IMR-90 (cell line): ENCODE measurements at regions not wholly inside any gene's neighbourhood (a gene's known extent, or its start where the extent isn't known, plus 50 kb on each side); places are given as distances from the start of the nearest gene placed in this dataset.

Source experiments
- ATAC-seq: fragments of 200-7000 bp; cut with Tn5 transposase; 2 replicates; pipeline ENCODE4 v1.9.1; 2020; ENCODE audit warnings: low read depth, mild to moderate bottlenecking, moderate library complexity
- BruUV-seq: library from RNA; stranded (reverse); fragments of 400-500 nt; replicated peaks from 2 replicates; lab custom pipeline; 2021; lab: Mats Ljungman, UMichigan
- CTCF ChIA-PET: fragments of 300-600 bp; formaldehyde crosslinking; extraction: SDS; loops from one replicate; lab custom pipeline; 2021; ENCODE audit warnings: antibody characterized with exemption; lab: Yijun Ruan, JAX
- POLR2A ChIA-PET: fragments of 300-600 bp; sonication (Branson Sonifier 250); formaldehyde crosslinking; loops from one replicate; lab custom pipeline; 2022; ENCODE audit warnings: antibody characterized with exemption; ENCODE audit not compliant: unreplicated experiment; lab: Charles Lee
- DNase-seq: peaks from one replicate; pipeline ENCODE4 v3.0.0; 2013
- H2AFZ ChIP-seq: replicated peaks from 2 replicates; pipeline ENCODE3; 2013; ENCODE audit warnings: low read length, mild to moderate bottlenecking; ENCODE audit not compliant: poor library complexity
- H2AK5ac ChIP-seq: 2 replicates; pipeline ENCODE4 v1.6.1; 2013; ENCODE audit warnings: low read depth, low read length, inconsistent platforms
- H2AK9ac ChIP-seq: replicated peaks from 2 replicates; pipeline ENCODE3; 2013; ENCODE audit warnings: mild to moderate bottlenecking, low read depth, low read length, moderate library complexity; ENCODE audit not compliant: poor library complexity
- H2BK120ac ChIP-seq: 2 replicates; pipeline ENCODE4 v1.6.1; 2013; ENCODE audit warnings: low read depth, low read length, inconsistent platforms
- H2BK15ac ChIP-seq: 3 replicates; pipeline ENCODE4 v1.6.1; 2013; ENCODE audit warnings: low read depth, low read length, inconsistent platforms
- H2BK20ac ChIP-seq: 2 replicates; pipeline ENCODE4 v1.6.1; 2013; ENCODE audit warnings: low read depth, mild to moderate bottlenecking, inconsistent platforms, low read length, moderate library complexity
- H2BK5ac ChIP-seq: 2 replicates; pipeline ENCODE4 v1.6.1; 2013; ENCODE audit warnings: mild to moderate bottlenecking, low read depth, low read length, inconsistent platforms; ENCODE audit not compliant: poor library complexity, severe bottlenecking
- H3K14ac ChIP-seq: replicated peaks from 2 replicates; pipeline ENCODE4 v1.6.1; 2013; ENCODE audit warnings: low read depth, low read length, inconsistent platforms
- H3K18ac ChIP-seq: 2 replicates; pipeline ENCODE4 v1.6.1; 2013; ENCODE audit warnings: low read depth, low read length, control low read depth
- H3K23ac ChIP-seq: 2 replicates; pipeline ENCODE4 v1.6.1; 2013; ENCODE audit warnings: low read depth, low read length, inconsistent platforms
- H3K27ac ChIP-seq: 2 replicates; pipeline ENCODE4 v1.5.1; 2013; ENCODE audit warnings: mild to moderate bottlenecking, control low read depth, low read length; ENCODE audit not compliant: insufficient read depth
- H3K27me3 ChIP-seq: 2 replicates; pipeline ENCODE4 v1.6.1; 2013; ENCODE audit warnings: low read length; ENCODE audit not compliant: control insufficient read depth, insufficient read depth
- H3K36me3 ChIP-seq: 2 replicates; pipeline ENCODE4 v1.6.1; 2013; ENCODE audit warnings: low read length, mixed read lengths; ENCODE audit not compliant: control insufficient read depth, insufficient read depth
- H3K4ac ChIP-seq: 2 replicates; pipeline ENCODE4 v1.6.1; 2013; ENCODE audit warnings: low read depth, low read length, inconsistent platforms
- H3K4me1 ChIP-seq: 2 replicates; pipeline ENCODE4 v1.6.1; 2013; ENCODE audit warnings: low read length, mixed read lengths; ENCODE audit not compliant: control insufficient read depth, insufficient read depth
- H3K4me2 ChIP-seq: 2 replicates; pipeline ENCODE4 v1.6.1; 2013; ENCODE audit warnings: low read depth, mild to moderate bottlenecking, control low read depth, low read length, moderate library complexity
- H3K4me3 ChIP-seq: 2 replicates; pipeline ENCODE4 v1.5.1; 2013; ENCODE audit warnings: low read depth, mild to moderate bottlenecking, control low read depth, low read length, moderate library complexity; ENCODE audit not compliant: insufficient read depth
- H3K56ac ChIP-seq: 2 replicates; pipeline ENCODE4 v1.6.1; 2013; ENCODE audit warnings: low read length, inconsistent platforms; ENCODE audit not compliant: insufficient read depth; ENCODE audit errors: extremely low read depth
- H3K79me1 ChIP-seq, 2 experiments: 2 replicates each; pipeline ENCODE4 v1.6.1; 2013; ENCODE audit warnings: low read length in 2 of 2, inconsistent platforms in 1 of 2, low read depth in 1 of 2
- H3K9ac ChIP-seq: 2 replicates; pipeline ENCODE4 v1.6.1; 2013; ENCODE audit warnings: low read depth, low read length, control low read depth
- H3K9me1 ChIP-seq: 2 replicates; pipeline ENCODE4 v1.6.1; 2013; ENCODE audit warnings: low read length, inconsistent platforms; ENCODE audit not compliant: insufficient read depth
- H3K9me3 ChIP-seq: 2 replicates; pipeline ENCODE4 v1.6.1; 2013; ENCODE audit warnings: low read length; ENCODE audit not compliant: control insufficient read depth, insufficient read depth
- H4K20me1 ChIP-seq: 2 replicates; pipeline ENCODE4 v1.6.1; 2013; ENCODE audit warnings: low read length, inconsistent platforms; ENCODE audit not compliant: insufficient read depth
- H4K5ac ChIP-seq: 2 replicates; pipeline ENCODE4 v1.6.1; 2013; ENCODE audit warnings: mild to moderate bottlenecking, low read depth, low read length, control low read depth
- H4K8ac ChIP-seq, 2 experiments: 2 replicates each; pipeline ENCODE4 v1.6.1; 2013; ENCODE audit warnings: low read depth in 2 of 2, low read length in 2 of 2, control low read depth in 1 of 2, inconsistent platforms in 1 of 2
- H4K91ac ChIP-seq: 2 replicates; pipeline ENCODE4 v1.6.1; 2013; ENCODE audit warnings: low read depth, low read length, inconsistent platforms; ENCODE audit not compliant: insufficient read depth
- CHD1 ChIP-seq: IDR thresholded peaks from 2 replicates; pipeline ENCODE4 v1.6.1; 2012; ENCODE audit warnings: low read depth, low read length, improper control_type of control experiment
- MAFK ChIP-seq: IDR thresholded peaks from 2 replicates; pipeline ENCODE4 v1.6.1; 2012; ENCODE audit warnings: low read depth, low read length, improper control_type of control experiment
- MXI1 ChIP-seq: IDR thresholded peaks from 2 replicates; pipeline ENCODE4 v1.6.1; 2012; ENCODE audit warnings: low read depth, mild to moderate bottlenecking, low read length, moderate library complexity, borderline replicate concordance
- SMC3 ChIP-seq: fragments of 150-350 bp; IDR thresholded peaks from 2 replicates; pipeline ENCODE4 v1.6.1; 2016; ENCODE audit warnings: low read depth, mild to moderate bottlenecking, antibody characterized with exemption, low read length, moderate library complexity
- USF2 ChIP-seq: fragments of 150-350 bp; IDR thresholded peaks from 2 replicates; pipeline ENCODE4 v1.6.1; 2017; ENCODE audit warnings: mild to moderate bottlenecking, antibody characterized with exemption, low read length, low read depth
- WGBS, 2 experiments: methylation state at CpG; one replicate each; pipeline versions ENCODE4 v1.1.5 to v1.1.7; 2013; ENCODE audit warnings: missing lambda C conversion rate in 2 of 2; ENCODE audit not compliant: insufficient read length in 1 of 2; ENCODE audit errors: extremely low coverage in 2 of 2; 5-methylcytosine and 5-hydroxymethylcytosine counted together
- dilution Hi-C: fragments of 300-500 bp; cut with HindIII; formaldehyde crosslinking; loops from one replicate; pipeline ENCODE4 v1.14.3; 2018; ENCODE audit warnings: low sequenced_read_pairs; ENCODE audit not compliant: unreplicated experiment
- in situ Hi-C: fragments of 300-500 bp; cut with MboI; formaldehyde crosslinking; loops from 3 replicates; pipeline ENCODE4 v1.14.3; 2019; ENCODE audit warnings: low sequenced_read_pairs, inconsistent platforms, mixed read lengths
- intact Hi-C: fragments of 100-400 bp; cut with micrococcal nuclease; formaldehyde crosslinking; loops from 2 replicates; pipeline ENCODE4 v1.10.0; 2022

GRCh38 chr2:215571689-215572088 is 135.8 kb upstream of the FN1 start:
- no peak overlapping the region for H4K8ac ChIP-seq
- no peak overlapping the region for H3K18ac ChIP-seq
- H2BK5ac ChIP-seq, result no peak overlapping the region
- H3K36me3 ChIP-seq, result no peaks in the 10 kb centered on the region
- no TSS peak for BruUV-seq
- no peak overlapping the region for H3K56ac ChIP-seq
- no peak overlapping the region for H3K14ac ChIP-seq
- dilution Hi-C loops (no loop called here), in situ Hi-C loops (no loop called here), intact Hi-C loops (no loop called here)
- no peak overlapping the region for H3K23ac ChIP-seq
- DNase-seq (no peak), ATAC-seq (no peak)
- no peak overlapping the region for H2AFZ ChIP-seq
- H2BK20ac ChIP-seq, result no peak overlapping the region
- no peaks in the 10 kb centered on the region for H3K9me1 ChIP-seq
- H3K4me1 ChIP-seq, result no peaks in the 10 kb centered on the region
- no peak overlapping the region for H3K4me3 ChIP-seq
- no peaks in the 10 kb centered on the region for H3K27me3 ChIP-seq
- no peak overlapping the region for H3K4me2 ChIP-seq
- no CpG with 5 or more reads among the region's 1 CpG for WGBS, 2 experiments
- H2BK15ac ChIP-seq, result no peak overlapping the region
- H4K5ac ChIP-seq, result no peak overlapping the region
- H2AK5ac ChIP-seq, result no peak overlapping the region
- no peaks in the 10 kb centered on the region for H3K9me3 ChIP-seq
- H3K27ac ChIP-seq, result no peak overlapping the region
- ChIA-PET POLR2A (no interaction called here), CTCF (interaction anchor here (1.0 kb wide), 1 partner anchor 17 kb away, joined by 3 read pairs; no protein-coding TSS in a partner anchor)
- H2AK9ac ChIP-seq, result no peak overlapping the region
- H4K20me1 ChIP-seq, result no peaks in the 10 kb centered on the region
- TF ChIP-seq USF2 (no peak), MXI1 (no peak), CHD1 (no peak), SMC3 (no peak), MAFK (no peak)
- no peak overlapping the region for H4K91ac ChIP-seq
- no peak overlapping the region for H3K9ac ChIP-seq
- no peaks in the 10 kb centered on the region for H3K79me1 ChIP-seq
- no peak overlapping the region for H2BK120ac ChIP-seq
- no peak overlapping the region for H3K4ac ChIP-seq
